K562 (cell line): ENCODE measurements at regions not wholly inside any gene's neighbourhood (a gene's known extent, or its start where the extent isn't known, plus 50 kb on each side); places are given as distances from the start of the nearest gene placed in this dataset.

Experiments used
- ATAC-seq: fragments of 200-7000 bp; cut with Tn5 transposase; 3 replicates; pipeline ENCODE4 v1.9.1; 2020; ENCODE audit warnings: moderate library complexity
- BruUV-seq: library from RNA; stranded (reverse); fragments of 400-500 nt; replicated peaks from 2 replicates; lab custom pipeline; 2021; lab: Mats Ljungman, UMichigan
- CTCF ChIA-PET: fragments of 300-600 bp; formaldehyde crosslinking; extraction: SDS; loops from one replicate; lab custom pipeline; 2021; ENCODE audit warnings: low intra/inter-chr PET ratio; lab: Yijun Ruan, JAX
- POLR2A ChIA-PET: fragments of 300-600, 350-650 bp; sonication (Branson Sonifier 250); formaldehyde crosslinking; extraction: SDS; loops from one replicate; lab custom pipeline; 2021; ENCODE audit warnings: antibody characterized with exemption, inconsistent platforms; lab: Yijun Ruan, JAX
- DNase-seq, 4 experiments: peaks; one replicate each; pipeline versions ENCODE4 v3.0.0 to v3.0.0-alpha.2; 2011 to 2018; ENCODE audit warnings: low spot score in 3 of 4, mixed read lengths in 3 of 4; ENCODE audit errors: extremely low read depth in 1 of 4
- FAIRE-seq: peaks from 2 replicates; lab custom pipeline; 2011; peaks lifted over from hg19 to GRCh38; lab: Jason Lieb, UNC
- H2AFZ ChIP-seq: 2 replicates; pipeline ENCODE4 v1.6.0; 2011; ENCODE audit warnings: low read depth, low read length, control low read depth, inconsistent platforms
- H3K27ac ChIP-seq: fragments of 200-600 bp; 3 replicates; pipeline ENCODE4 v1.8.0; 2011; ENCODE audit warnings: low read depth, mild to moderate bottlenecking, control low read depth, inconsistent platforms, low read length, moderate library complexity, mixed read lengths; ENCODE audit errors: extremely low read depth
- H3K27me3 ChIP-seq, 2 experiments: fragments of 300-600 bp in 1 of 2; 2 replicates in 1 of 2; 3 replicates in 1 of 2; pipeline versions ENCODE4 v1.6.0 to v1.8.0; 2011; ENCODE audit warnings: inconsistent platforms in 2 of 2, low read length in 2 of 2, mild to moderate bottlenecking in 1 of 2, mixed read lengths in 1 of 2, moderate library complexity in 1 of 2; ENCODE audit not compliant: control insufficient read depth in 2 of 2, insufficient read depth in 2 of 2
- H3K36me3 ChIP-seq: fragments of 300-600 bp; 3 replicates; pipeline ENCODE4 v1.8.0; 2011; ENCODE audit warnings: mild to moderate bottlenecking, low read length, inconsistent platforms; ENCODE audit not compliant: control insufficient read depth, insufficient read depth
- H3K4me1 ChIP-seq, 2 experiments: fragments of 200-600 bp in 1 of 2; replicated peaks in 1 of 2; 2 replicates in 1 of 2; 3 replicates in 1 of 2; pipeline versions ENCODE4 v1.5.1 to v1.8.0; 2011; ENCODE audit warnings: inconsistent platforms in 2 of 2, low read length in 2 of 2, mild to moderate bottlenecking in 1 of 2, mixed read lengths in 1 of 2, moderate library complexity in 1 of 2; ENCODE audit not compliant: control insufficient read depth in 2 of 2, insufficient read depth in 2 of 2
- H3K4me2 ChIP-seq: 2 replicates; pipeline ENCODE4 v1.6.1; 2011; ENCODE audit warnings: low read length, control low read depth, inconsistent platforms, mixed read lengths; ENCODE audit not compliant: insufficient read depth
- H3K4me3 ChIP-seq: fragments of 200-600 bp; sonication (generic), shearing (Covaris generic); 2 replicates; pipeline ENCODE4 v1.5.1; 2016; ENCODE audit warnings: control low read depth, inconsistent platforms
- H3K79me2 ChIP-seq: fragments of 200-600 bp; 3 replicates; pipeline ENCODE4 v1.8.0; 2011; ENCODE audit warnings: low read length, inconsistent platforms; ENCODE audit not compliant: control insufficient read depth, insufficient read depth
- H3K9ac ChIP-seq, 2 experiments: 2 replicates each; pipeline versions ENCODE4 v1.6.0 to v1.6.1; 2011; ENCODE audit warnings: low read depth in 2 of 2, low read length in 2 of 2, control low read depth in 1 of 2, inconsistent platforms in 1 of 2, mild to moderate bottlenecking in 1 of 2, mixed read lengths in 1 of 2; ENCODE audit not compliant: insufficient read depth in 1 of 2
- H3K9me1 ChIP-seq: one replicate; pipeline ENCODE4 v1.6.0; 2011; ENCODE audit warnings: inconsistent platforms, mild to moderate bottlenecking, low read length, moderate library complexity; ENCODE audit not compliant: control insufficient read depth, insufficient read depth
- H3K9me3 ChIP-seq: replicated peaks from 2 replicates; pipeline ENCODE4 v1.5.1; 2011; ENCODE audit warnings: low read depth, low read length, inconsistent platforms; ENCODE audit not compliant: control insufficient read depth, insufficient read depth
- H4K20me1 ChIP-seq: replicated peaks from 2 replicates; pipeline ENCODE4 v1.6.1; 2011; ENCODE audit warnings: low read length, inconsistent platforms, mixed read lengths; ENCODE audit not compliant: control insufficient read depth, insufficient read depth
- BDP1 ChIP-seq: IDR thresholded peaks from 3 replicates; pipeline ENCODE4 v1.6.1; 2011; ENCODE audit not compliant: insufficient read length, insufficient read depth
- CEBPG ChIP-seq, 3 experiments: fragments of 200-800 bp in 1 of 3; sonication (Bioruptor generic) in 1 of 3; sonication (generic) in 1 of 3; formaldehyde crosslinking in 1 of 3; IDR thresholded peaks in 2 of 3; conservative IDR thresholded peaks in 1 of 3; 2 replicates each; pipeline versions ENCODE4 v1.6.1 to v1.8.0; 2016 to 2022; ENCODE audit warnings: missing compliant biosample characterization in 2 of 3, missing genetic modification characterization in 2 of 3, mild to moderate bottlenecking in 1 of 3, missing genetic modification reagents in 1 of 3
- ERF ChIP-seq: fragments of 450-650 bp; formaldehyde crosslinking; IDR thresholded peaks from 2 replicates; pipeline ENCODE4 v1.4.0; 2020; ENCODE audit warnings: mild to moderate bottlenecking, mixed read lengths
- EZH2 ChIP-seq: IDR thresholded peaks from 2 replicates; pipeline ENCODE4 v1.6.1; 2012; ENCODE audit warnings: low read depth, mild to moderate bottlenecking, inconsistent platforms, low read length, borderline replicate concordance
- PHTF2 ChIP-seq: fragments of 250-450 bp; sonication (Bioruptor Pico); IDR thresholded peaks from 2 replicates; pipeline ENCODE4 v1.5.0; 2021; ENCODE audit warnings: mild to moderate bottlenecking
- RCOR1 ChIP-seq, 2 experiments: IDR thresholded peaks; 2 replicates each; pipeline ENCODE4 v1.6.1; 2012; ENCODE audit warnings: low read depth in 2 of 2, low read length in 2 of 2, borderline replicate concordance in 1 of 2, improper control_type of control experiment in 1 of 2
- WGBS: fragments of 100-300 bp; shearing (Covaris generic); methylation state at CpG from one replicate; pipeline ENCODE4 v1.1.6; 2016; ENCODE audit warnings: low coverage, mixed read lengths; ENCODE audit not compliant: insufficient coverage; ENCODE audit errors: missing lambda C conversion rate; 5-methylcytosine and 5-hydroxymethylcytosine counted together
- in situ Hi-C: fragments of 300-500 bp; cut with MboI; formaldehyde crosslinking; loops from 4 replicates; pipeline ENCODE4 v1.15.0; 2018; ENCODE audit warnings: inconsistent platforms, mixed read lengths
- intact Hi-C: fragments of 100-400 bp; cut with micrococcal nuclease; formaldehyde crosslinking; loops from 2 replicates; pipeline ENCODE4 v1.14.2; 2022
- TF ChIP-seq, protein P1 (sequence below): IDR thresholded peaks from 2 replicates; pipeline ENCODE4 v1.6.1; 2014; ENCODE audit warnings: antibody characterized with exemption

DNA sequence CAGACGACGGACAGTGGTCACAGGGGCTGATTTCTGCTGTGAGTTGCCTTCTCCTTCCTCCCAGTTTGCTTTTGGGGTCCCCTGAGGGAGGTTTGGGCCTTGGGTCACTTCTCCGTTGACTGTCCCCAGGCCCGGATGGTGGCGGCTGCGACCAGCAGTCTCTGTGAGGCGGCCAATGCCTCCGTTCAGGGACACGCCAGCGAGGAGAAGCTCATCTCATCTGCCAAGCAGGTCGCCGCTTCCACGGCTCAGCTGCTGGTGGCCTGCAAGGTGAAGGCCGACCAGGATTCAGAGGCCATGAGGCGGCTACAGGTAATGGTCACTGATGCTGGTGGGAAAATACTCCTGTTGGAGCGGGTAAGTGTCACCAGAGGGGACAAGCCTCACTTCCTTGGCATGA is 206.8 kb upstream of the TPM1 start:
- no peak overlapping the region for H2AFZ ChIP-seq
- H3K36me3 ChIP-seq = no peaks in the 10 kb centered on the region
- H3K4me1 ChIP-seq = no peaks in the 10 kb centered on the region
- FAIRE-seq (no peak), ATAC-seq (no peak)
- H3K9me3 ChIP-seq = no peaks in the 10 kb centered on the region
- H3K4me2 ChIP-seq = no peak overlapping the region
- peaks cover 4% of the 10 kb centered on the region; the same call in 1 of the 2 replicates for H4K20me1 ChIP-seq
- H3K27ac ChIP-seq = no peak overlapping the region
- 6% methylated on average over 12 of the region's 16 CpGs for WGBS
- no peak overlapping the region for H3K9ac ChIP-seq
- intact Hi-C loops = no loop called here
- no TSS peak for BruUV-seq
- TF ChIP-seq RCOR1 (IDR thresholded peaks at IDR 0.05; ENCODE audit: borderline replicate concordance in 1 of 2, low read depth in 2 of 2, low read length in 2 of 2) = no peak
- TF ChIP-seq BDP1 = no peak
- TF ChIP-seq, protein P1, sequence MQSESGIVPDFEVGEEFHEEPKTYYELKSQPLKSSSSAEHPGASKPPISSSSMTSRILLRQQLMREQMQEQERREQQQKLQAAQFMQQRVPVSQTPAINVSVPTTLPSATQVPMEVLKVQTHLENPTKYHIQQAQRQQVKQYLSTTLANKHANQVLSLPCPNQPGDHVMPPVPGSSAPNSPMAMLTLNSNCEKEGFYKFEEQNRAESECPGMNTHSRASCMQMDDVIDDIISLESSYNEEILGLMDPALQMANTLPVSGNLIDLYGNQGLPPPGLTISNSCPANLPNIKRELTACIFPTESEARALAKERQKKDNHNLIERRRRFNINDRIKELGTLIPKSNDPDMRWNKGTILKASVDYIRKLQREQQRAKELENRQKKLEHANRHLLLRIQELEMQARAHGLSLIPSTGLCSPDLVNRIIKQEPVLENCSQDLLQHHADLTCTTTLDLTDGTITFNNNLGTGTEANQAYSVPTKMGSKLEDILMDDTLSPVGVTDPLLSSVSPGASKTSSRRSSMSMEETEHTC = no peak
- TF ChIP-seq PHTF2 (CRISPR knock-in tag) = no peak
- TF ChIP-seq EZH2 = no peak
- no peak for TF ChIP-seq ERF (CRISPR knock-in tag)
- no peak for TF ChIP-seq CEBPG (CRISPR knock-in tag; IDR thresholded peaks at IDR 0.05)
- TF ChIP-seq CEBPG (tag; conservative IDR thresholded peaks at IDR 0.05 in 1 of 2, IDR thresholded peaks at IDR 0.05 in 1 of 2) = no peak
- TF ChIP-seq, all 486 proteins: peak for 0
- Histone ChIP-seq H3K4me3 (no peak overlapping the region), H3K79me2 (no peaks in the 10 kb centered on the region), H3K9me1 (no peaks in the 10 kb centered on the region), H3K27me3 (peaks cover 34 to 65% of the 10 kb centered on the region in 2 experiments)
- ChIA-PET CTCF (no interaction called here), POLR2A (no interaction called here)
- DNase-seq = no peak
- in situ Hi-C loops = loop anchor here (25.0 kb wide), 1 partner anchor 577 kb away; no protein-coding TSS in a partner anchor
